ENCODE measurements at regions not wholly inside any gene's neighbourhood (a gene's known extent, or its start where the extent isn't known, plus 50 kb on each side); places are given as distances from the start of the nearest gene placed in this dataset.

- no peaks in the 10 kb centered on the region for H3K4me1 ChIP-seq
- no peaks in the 10 kb centered on the region for H3K27me3 ChIP-seq
- H3K36me3 ChIP-seq = no peaks in the 10 kb centered on the region
- H3K27ac ChIP-seq = no peak overlapping the region
- no peak overlapping the region for H3K4me3 ChIP-seq
- no peak for ATAC-seq (ENCODE audit: low FRiP score in 2 of 2)
- 76 to 92% methylated on average over 3 of the region's 3 CpGs for WGBS, 2 donors
- no peak for DNase-seq
- no peaks in the 10 kb centered on the region for H3K9me3 ChIP-seq
- TF ChIP-seq CTCF (IDR thresholded peaks at IDR 0.05) (no peak), POLR2AphosphoS5 (IDR thresholded peaks at IDR 0.05) (no peak), EP300 (IDR thresholded peaks at IDR 0.05) (no peak), POLR2A (IDR thresholded peaks at IDR 0.05) (no peak)
Measured at GRCh38 chr7:26959290-26959689, 94.9 kb upstream of the SKAP2 start.

GRCh38 chr7:26958834-26959233 lies 94.4 kb upstream of the SKAP2 start:
- DNase-seq (no peak), ATAC-seq (ENCODE audit: low FRiP score in 2 of 2) (no peak)
- H3K4me1 ChIP-seq = no peaks in the 10 kb centered on the region
- no peaks in the 10 kb centered on the region for H3K36me3 ChIP-seq
- 85 to 90% methylated on average over 5 of the region's 5 CpGs for WGBS, 2 donors
- no peaks in the 10 kb centered on the region for H3K27me3 ChIP-seq
- no peaks in the 10 kb centered on the region for H3K9me3 ChIP-seq
- H3K4me3 ChIP-seq = no peak overlapping the region
- no peak for TF ChIP-seq CTCF (IDR thresholded peaks at IDR 0.05)
- no peak for TF ChIP-seq EP300 (IDR thresholded peaks at IDR 0.05)
- TF ChIP-seq POLR2A (IDR thresholded peaks at IDR 0.05) = no peak
- TF ChIP-seq POLR2AphosphoS5 (IDR thresholded peaks at IDR 0.05) = no peak
- H3K27ac ChIP-seq = no peak overlapping the region

GRCh38 chr7:26955516-26955915 lies 91.1 kb upstream of the SKAP2 start:
- no peak for TF ChIP-seq EP300 (IDR thresholded peaks at IDR 0.05)
- no peak for TF ChIP-seq POLR2A (IDR thresholded peaks at IDR 0.05)
- no peak for TF ChIP-seq CTCF (IDR thresholded peaks at IDR 0.05)
- TF ChIP-seq POLR2AphosphoS5 (IDR thresholded peaks at IDR 0.05) = no peak
- no peaks in the 10 kb centered on the region for H3K4me1 ChIP-seq
- ATAC-seq (ENCODE audit: low FRiP score in 2 of 2) = no peak
- DNase-seq = no peak
- no peak overlapping the region for H3K27ac ChIP-seq
- H3K9me3 ChIP-seq = no peaks in the 10 kb centered on the region
- WGBS, 2 donors = 87 to 94% methylated on average over 2 of the region's 2 CpGs
- no peak overlapping the region for H3K4me3 ChIP-seq
- no peaks in the 10 kb centered on the region for H3K36me3 ChIP-seq
- H3K27me3 ChIP-seq = no peaks in the 10 kb centered on the region

GRCh38 chr7:26954951-26955350 lies 90.6 kb upstream of the SKAP2 start:
- no peak for TF ChIP-seq POLR2A (IDR thresholded peaks at IDR 0.05)
- TF ChIP-seq CTCF (IDR thresholded peaks at IDR 0.05) = no peak
- TF ChIP-seq POLR2AphosphoS5 (IDR thresholded peaks at IDR 0.05) = no peak
- no peak for TF ChIP-seq EP300 (IDR thresholded peaks at IDR 0.05)
- DNase-seq (no peak), ATAC-seq (ENCODE audit: low FRiP score in 2 of 2) (no peak)
- 38 to 52% methylated on average over 4 of the region's 4 CpGs for WGBS, 2 donors
- H3K9me3 ChIP-seq = no peaks in the 10 kb centered on the region
- H3K4me3 ChIP-seq = no peak overlapping the region
- no peaks in the 10 kb centered on the region for H3K27me3 ChIP-seq
- no peaks in the 10 kb centered on the region for H3K4me1 ChIP-seq
- H3K27ac ChIP-seq = no peak overlapping the region
- no peaks in the 10 kb centered on the region for H3K36me3 ChIP-seq

DNA sequence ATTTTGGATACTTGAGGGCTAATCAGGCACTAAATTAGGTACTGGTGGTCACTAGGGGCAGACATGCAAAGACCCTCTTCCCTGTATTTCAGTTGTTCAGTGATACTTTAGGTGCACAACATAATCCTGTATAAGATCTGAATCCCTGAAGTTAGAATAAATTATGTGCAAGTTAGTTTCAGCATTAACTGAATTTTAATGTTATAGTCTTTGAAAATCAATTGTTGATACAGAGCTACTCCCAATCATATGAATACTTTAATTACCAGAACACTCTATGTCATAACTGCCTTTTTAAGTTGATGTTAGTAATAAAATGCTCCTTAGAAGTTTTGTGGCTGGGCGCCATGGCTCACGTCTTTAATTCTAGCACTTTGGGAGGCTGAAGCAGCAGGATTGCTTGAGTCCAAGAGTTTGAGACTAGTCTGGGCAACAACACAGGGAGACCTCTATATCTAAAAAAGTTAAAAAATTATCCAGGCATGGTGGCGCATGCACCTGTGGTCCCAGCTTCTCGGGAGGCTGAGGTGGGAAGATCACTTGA lies 87.1 kb upstream of the SKAP2 start:
- DNase-seq = no peak
- WGBS, 2 donors = 75 to 82% methylated on average over 4 of the region's 4 CpGs
- Histone ChIP-seq H3K4me3 (no peak overlapping the region), H3K4me1 (no peaks in the 10 kb centered on the region), H3K36me3 (no peaks in the 10 kb centered on the region), H3K27me3 (no peaks in the 10 kb centered on the region), H3K27ac (no peak overlapping the region), H3K9me3 (no peaks in the 10 kb centered on the region)
- ATAC-seq (ENCODE audit: low FRiP score in 2 of 2) = no peak
- TF ChIP-seq EP300 (IDR thresholded peaks at IDR 0.05) (no peak), POLR2A (IDR thresholded peaks at IDR 0.05) (no peak), CTCF (IDR thresholded peaks at IDR 0.05) (no peak), POLR2AphosphoS5 (IDR thresholded peaks at IDR 0.05) (no peak)

All from upper lobe of left lung (tissue), 6 donors.